Activated CD8-positive, alpha-beta T cell treated with anti-CD3 and anti-CD28 coated beads for 36 hours (primary cell): ENCODE measurements at regions not wholly inside any gene's neighbourhood (a gene's known extent, or its start where the extent isn't known, plus 50 kb on each side); places are given as distances from the start of the nearest gene placed in this dataset.

Experiments
- ATAC-seq: fragments of 200-7000 bp; cut with Tn5 transposase; one replicate; pipeline ENCODE4 v1.10.0; 2021; ENCODE audit warnings: mild to moderate bottlenecking, moderate library complexity
- CTCF ChIA-PET: fragments of 350-600 bp; sonication (Branson Sonifier 250); formaldehyde crosslinking; loops from one replicate; lab custom pipeline; 2021; ENCODE audit warnings: antibody characterized with exemption; lab: Charles Lee
- POLR2A ChIA-PET: fragments of 350-600 bp; sonication (Branson Sonifier 250); formaldehyde crosslinking; loops from one replicate; lab custom pipeline; 2021; ENCODE audit warnings: antibody characterized with exemption; lab: Charles Lee
- DNase-seq: peaks from one replicate; pipeline ENCODE4 v3.0.0-alpha.2; 2020
- H3K27ac Mint-ChIP-seq: one replicate; pipeline ENCODE4 v1.8.0; 2021; ENCODE audit warnings: mild to moderate bottlenecking, mixed read lengths
- H3K27me3 Mint-ChIP-seq: one replicate; pipeline ENCODE4 v1.8.0; 2021; ENCODE audit warnings: mixed read lengths
- H3K36me3 Mint-ChIP-seq: one replicate; pipeline ENCODE4 v1.8.0; 2021; ENCODE audit warnings: low read depth, mixed read lengths
- H3K4me1 Mint-ChIP-seq: one replicate; pipeline ENCODE4 v1.8.0; 2021; ENCODE audit warnings: low read depth, mixed read lengths
- H3K4me3 Mint-ChIP-seq: one replicate; pipeline ENCODE4 v1.8.0; 2021; ENCODE audit warnings: mild to moderate bottlenecking, moderate library complexity, mixed read lengths
- H3K9me3 Mint-ChIP-seq: one replicate; pipeline ENCODE4 v1.8.0; 2021; ENCODE audit warnings: mixed read lengths
- intact Hi-C: fragments of 100-400 bp; cut with micrococcal nuclease; formaldehyde crosslinking; loops from one replicate; pipeline ENCODE4 v1.10.0; 2022
- TF ChIP-seq, protein P1 (sequence below): fragments of 200-600 bp; IDR thresholded peaks from one replicate; pipeline ENCODE4 v1.8.0; 2022; ENCODE audit warnings: antibody characterized with exemption, mild to moderate bottlenecking

DNA sequence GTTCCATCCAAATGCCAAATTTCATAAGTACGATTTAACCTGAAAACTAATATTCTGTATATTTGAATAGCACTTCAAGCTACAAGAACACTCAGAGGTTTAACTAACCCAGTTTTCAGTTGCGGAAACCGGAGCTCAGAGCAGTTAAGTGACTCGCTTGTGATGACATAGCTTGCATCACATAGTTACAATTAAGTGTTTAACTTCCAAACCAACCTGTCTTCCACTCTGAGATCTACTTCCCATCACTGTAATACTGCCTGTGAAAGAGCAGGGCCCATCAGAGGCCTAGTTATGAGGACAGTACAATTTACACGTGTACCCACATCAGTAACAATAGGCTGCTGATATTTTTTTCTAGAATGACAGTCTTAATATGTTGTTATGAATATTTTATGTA is 120.3 kb downstream of the MAD2L1 start:
- ATAC-seq (no peak), DNase-seq (no peak)
- TF ChIP-seq, protein P1, sequence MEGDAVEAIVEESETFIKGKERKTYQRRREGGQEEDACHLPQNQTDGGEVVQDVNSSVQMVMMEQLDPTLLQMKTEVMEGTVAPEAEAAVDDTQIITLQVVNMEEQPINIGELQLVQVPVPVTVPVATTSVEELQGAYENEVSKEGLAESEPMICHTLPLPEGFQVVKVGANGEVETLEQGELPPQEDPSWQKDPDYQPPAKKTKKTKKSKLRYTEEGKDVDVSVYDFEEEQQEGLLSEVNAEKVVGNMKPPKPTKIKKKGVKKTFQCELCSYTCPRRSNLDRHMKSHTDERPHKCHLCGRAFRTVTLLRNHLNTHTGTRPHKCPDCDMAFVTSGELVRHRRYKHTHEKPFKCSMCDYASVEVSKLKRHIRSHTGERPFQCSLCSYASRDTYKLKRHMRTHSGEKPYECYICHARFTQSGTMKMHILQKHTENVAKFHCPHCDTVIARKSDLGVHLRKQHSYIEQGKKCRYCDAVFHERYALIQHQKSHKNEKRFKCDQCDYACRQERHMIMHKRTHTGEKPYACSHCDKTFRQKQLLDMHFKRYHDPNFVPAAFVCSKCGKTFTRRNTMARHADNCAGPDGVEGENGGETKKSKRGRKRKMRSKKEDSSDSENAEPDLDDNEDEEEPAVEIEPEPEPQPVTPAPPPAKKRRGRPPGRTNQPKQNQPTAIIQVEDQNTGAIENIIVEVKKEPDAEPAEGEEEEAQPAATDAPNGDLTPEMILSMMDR = no peak
- no peaks in the 10 kb centered on the region for H3K9me3 Mint-ChIP-seq
- intact Hi-C loops = no loop called here
- H3K36me3 Mint-ChIP-seq = no peaks in the 10 kb centered on the region
- ChIA-PET POLR2A (no interaction called here), CTCF (no interaction called here)
- H3K4me1 Mint-ChIP-seq = no peaks in the 10 kb centered on the region
- H3K27ac Mint-ChIP-seq = no peak overlapping the region
- no peak overlapping the region for H3K4me3 Mint-ChIP-seq
- peaks cover 1% of the 10 kb centered on the region for H3K27me3 Mint-ChIP-seq

DNA sequence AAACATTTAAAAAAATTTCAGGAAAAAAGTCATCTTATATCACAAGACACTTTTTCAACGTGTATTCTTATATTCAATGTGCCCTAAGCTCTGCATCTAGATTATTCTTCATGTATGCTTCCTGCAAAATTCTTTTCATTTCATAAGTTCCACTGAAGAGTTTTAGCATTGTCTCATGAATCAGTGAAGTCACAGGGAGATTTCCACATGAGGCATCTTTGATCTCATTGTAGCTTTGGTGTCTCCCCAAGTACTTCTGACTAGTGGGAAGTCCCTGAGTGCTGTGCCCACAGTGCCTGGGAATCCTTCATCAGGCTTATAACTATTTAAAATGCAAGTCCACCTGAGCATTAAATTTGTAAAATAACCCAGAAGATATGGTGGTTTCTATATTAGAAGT is 123.8 kb downstream of the MAD2L1 start:
- ChIA-PET POLR2A (no interaction called here), CTCF (no interaction called here)
- no peak for DNase-seq
- intact Hi-C loops = no loop called here
- Mint-ChIP-seq H3K27ac (no peak overlapping the region), H3K4me3 (no peak overlapping the region), H3K9me3 (no peaks in the 10 kb centered on the region), H3K4me1 (no peaks in the 10 kb centered on the region), H3K27me3 (peaks cover 1% of the 10 kb centered on the region), H3K36me3 (no peaks in the 10 kb centered on the region)
- TF ChIP-seq, protein P1 = no peak
- ATAC-seq = no peak

DNA sequence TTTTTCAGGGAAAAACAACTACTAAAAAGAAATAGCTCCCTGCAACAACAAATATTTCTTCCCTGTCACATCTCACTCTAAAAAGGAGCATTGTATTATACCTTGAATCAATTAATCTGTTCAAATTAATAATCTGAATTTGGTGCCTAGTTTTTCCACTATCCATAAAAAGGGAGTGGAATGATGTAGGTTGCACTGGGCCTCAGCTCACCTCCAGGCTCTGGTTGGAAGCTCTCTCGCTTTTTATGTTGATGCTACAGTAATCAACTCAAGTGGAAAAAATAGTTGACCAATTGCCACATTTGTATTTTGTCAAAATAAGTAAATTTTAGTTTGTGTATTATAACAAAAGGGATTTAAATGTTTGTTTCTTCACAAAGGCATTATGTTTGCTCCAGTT is 126.1 kb downstream of the MAD2L1 start:
- no peak overlapping the region for H3K27ac Mint-ChIP-seq
- DNase-seq (no peak), ATAC-seq (no peak)
- intact Hi-C loops = no loop called here
- H3K4me1 Mint-ChIP-seq = no peaks in the 10 kb centered on the region
- no peak overlapping the region for H3K4me3 Mint-ChIP-seq
- ChIA-PET POLR2A (interaction anchor here (0.7 kb wide), 1 partner anchor 454 kb away, joined by 3 read pairs; no protein-coding TSS in a partner anchor), CTCF (no interaction called here)
- no peaks in the 10 kb centered on the region for H3K36me3 Mint-ChIP-seq
- H3K27me3 Mint-ChIP-seq = peaks cover 4% of the 10 kb centered on the region
- H3K9me3 Mint-ChIP-seq = no peaks in the 10 kb centered on the region
- TF ChIP-seq, protein P1 = no peak

DNA sequence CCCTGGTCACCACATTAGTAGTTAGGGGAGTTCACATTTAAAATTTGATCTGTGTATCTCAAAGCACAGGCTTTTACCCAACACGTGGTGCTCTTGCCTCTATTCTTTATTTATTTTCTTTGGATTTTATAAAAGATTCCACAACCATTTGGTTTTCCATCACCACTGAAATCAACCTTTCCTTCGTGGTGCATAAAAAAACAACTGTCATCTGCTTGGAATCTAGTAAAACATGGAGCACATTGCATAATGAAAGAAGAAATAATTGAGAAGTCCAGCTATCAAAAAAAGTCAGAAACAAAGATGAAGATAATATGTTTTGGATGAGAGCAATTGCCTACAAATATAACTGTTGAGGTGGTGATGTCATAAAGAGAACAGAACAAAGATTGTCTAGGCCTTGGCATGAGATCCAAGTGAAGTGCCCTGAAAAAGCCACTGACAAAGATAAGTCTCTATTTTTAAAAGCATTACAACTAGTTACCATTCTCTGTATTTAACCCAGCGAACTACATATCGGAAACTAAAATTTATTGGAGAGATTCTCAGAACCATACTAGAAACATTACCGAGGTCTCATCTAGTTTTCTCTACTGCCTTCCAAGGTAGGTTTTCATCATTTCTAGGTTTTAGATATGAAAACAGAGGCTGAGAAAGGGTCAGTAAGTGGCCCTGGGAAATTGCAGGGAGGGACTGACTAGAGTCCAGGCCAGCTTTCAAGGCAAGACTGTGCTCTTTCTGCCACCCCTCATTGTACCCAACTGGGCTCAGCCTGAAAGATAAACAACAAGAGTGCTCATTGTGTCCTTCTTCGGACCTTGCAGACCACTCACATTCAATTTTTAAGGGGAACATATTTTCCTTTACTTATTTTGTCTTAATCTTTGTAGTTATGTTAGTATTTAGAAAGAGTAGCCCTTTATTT is 127.3 kb downstream of the MAD2L1 start:
- Mint-ChIP-seq H3K4me1 (no peaks in the 10 kb centered on the region), H3K36me3 (no peaks in the 10 kb centered on the region), H3K9me3 (no peaks in the 10 kb centered on the region), H3K4me3 (no peak overlapping the region), H3K27ac (no peak overlapping the region), H3K27me3 (peaks cover 4% of the 10 kb centered on the region)
- TF ChIP-seq, protein P1 = no peak
- CTCF ChIA-PET = no interaction called here
- ATAC-seq (no peak), DNase-seq (no peak)
- POLR2A ChIA-PET = interaction anchor here (0.7 kb wide), 1 partner anchor 453 kb away, joined by 3 read pairs; no protein-coding TSS in a partner anchor
- intact Hi-C loops = no loop called here

DNA sequence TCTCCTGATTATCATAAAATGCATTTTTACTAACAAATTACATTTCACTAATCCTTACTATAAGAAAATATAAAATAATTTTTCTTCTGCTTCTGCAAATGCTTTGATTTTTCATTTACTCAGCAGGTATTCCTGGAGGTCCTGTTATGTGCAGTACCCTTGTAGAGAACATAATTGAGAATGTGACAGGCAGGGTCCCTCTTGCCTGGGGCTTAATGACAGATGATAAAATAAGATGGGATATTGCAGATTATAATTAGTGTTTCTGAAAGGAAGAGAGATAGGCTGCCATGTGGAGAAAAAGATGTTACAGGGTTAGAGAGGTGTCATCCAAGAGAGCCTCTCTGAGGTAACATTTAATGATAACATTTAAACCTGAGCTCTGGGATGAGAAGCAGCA is 128.9 kb downstream of the MAD2L1 start:
- ATAC-seq (no peak), DNase-seq (no peak)
- TF ChIP-seq, protein P1 = no peak
- Mint-ChIP-seq H3K27me3 (peaks cover 4% of the 10 kb centered on the region), H3K4me1 (no peaks in the 10 kb centered on the region), H3K27ac (no peak overlapping the region), H3K9me3 (no peaks in the 10 kb centered on the region), H3K4me3 (no peak overlapping the region), H3K36me3 (no peaks in the 10 kb centered on the region)
- POLR2A ChIA-PET = no interaction called here
- CTCF ChIA-PET = no interaction called here
- intact Hi-C loops = no loop called here
